ENCODE measurements at regions not wholly inside any gene's neighbourhood (a gene's known extent, or its start where the extent isn't known, plus 50 kb on each side); places are given as distances from the start of the nearest gene placed in this dataset.

DNA sequence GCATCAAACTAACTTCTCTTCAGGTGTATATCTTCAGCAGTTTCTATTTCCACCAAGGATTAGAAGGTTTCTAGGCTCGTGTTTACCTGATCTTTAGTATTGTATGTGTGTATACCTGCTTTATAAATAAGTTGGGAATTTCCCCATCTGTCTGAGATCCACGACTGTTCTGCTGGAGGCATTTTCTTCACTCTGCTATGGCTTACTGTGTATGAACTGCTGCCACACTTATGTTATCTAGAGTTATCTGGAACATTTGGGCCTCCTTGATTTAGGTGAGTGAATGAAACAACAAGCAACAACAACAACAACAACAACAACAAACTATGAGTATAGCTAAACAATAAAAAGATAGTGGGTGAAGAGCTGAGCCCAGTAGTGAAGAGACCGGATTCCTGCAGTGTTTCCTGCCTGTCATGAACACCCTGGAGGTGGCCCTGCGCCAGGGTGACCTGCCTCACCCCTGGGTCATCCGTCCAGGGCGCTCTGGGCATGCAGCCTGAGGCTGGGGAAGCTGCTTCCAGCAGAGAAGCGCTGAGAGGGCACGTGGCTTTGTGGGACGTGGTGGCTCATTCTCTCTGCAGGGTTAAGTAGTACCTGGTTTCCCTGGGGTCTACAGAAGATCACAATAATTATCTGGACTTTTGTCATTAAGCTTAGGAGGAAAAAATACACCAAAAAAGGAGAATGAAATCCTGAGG lies 56.1 kb upstream of the GATA6 start:
- DNase-seq (ENCODE audit: low read depth): no peak

DNA sequence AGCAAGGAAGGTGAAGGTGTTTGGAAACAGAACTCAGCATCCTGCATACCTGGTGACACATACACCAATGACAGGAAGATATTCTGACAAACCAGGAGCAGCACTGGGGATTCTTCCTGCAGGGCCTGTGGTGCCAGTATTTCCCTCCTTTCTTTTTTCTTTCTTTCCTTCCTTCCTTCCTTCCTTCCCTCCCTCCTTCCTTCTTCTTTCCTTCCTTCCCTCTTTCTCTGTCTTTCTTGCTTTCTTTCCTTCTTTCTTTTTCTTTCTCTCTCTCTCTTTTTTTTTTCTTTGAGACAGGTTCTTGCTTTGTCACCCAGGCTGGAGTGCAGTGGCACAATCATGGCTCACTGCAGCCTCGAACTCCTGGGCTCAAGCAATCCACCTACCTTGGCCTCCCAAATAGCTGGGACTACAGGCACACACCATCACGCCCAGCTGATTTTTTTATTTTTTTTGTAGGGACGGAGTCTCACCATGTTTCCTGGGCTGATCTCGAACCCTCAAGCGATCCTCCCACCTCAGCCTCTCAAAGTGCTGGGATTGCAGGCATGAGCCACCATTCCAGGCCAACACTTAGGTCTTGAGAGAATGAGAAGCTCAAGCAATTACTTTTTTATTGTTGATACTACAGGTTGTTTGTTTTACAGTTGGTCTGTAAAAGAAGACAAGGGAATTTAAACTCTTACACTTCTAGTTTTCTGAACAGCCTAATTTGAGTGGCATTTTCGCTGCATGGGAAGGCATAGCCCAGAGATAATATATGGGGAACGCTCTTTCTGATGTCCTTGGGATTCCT lies 54.7 kb upstream of the GATA6 start:
- no peak for DNase-seq (ENCODE audit: low read depth)

DNA sequence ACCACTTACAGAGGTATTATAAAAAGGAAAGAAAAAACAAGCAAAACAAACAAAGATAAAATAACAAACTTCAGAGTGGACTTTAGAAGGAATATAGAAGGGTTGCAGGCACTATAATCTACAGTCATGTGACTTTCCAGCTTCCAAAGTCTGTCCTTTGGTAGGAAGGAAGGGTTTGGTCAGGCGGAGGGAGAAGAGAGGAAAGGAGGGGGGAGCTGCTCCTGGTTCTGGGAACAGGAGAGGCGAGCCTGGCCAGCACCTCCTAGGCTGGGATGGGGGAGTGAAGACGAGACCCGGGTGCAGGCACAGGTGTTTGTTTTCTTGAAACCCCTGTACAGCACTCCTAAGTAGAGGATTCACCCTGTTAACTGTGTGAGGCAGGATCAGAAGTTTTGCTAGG lies 53.8 kb upstream of the GATA6 start:
- no peak for DNase-seq (ENCODE audit: low read depth)

Data from stimulated activated CD8-positive, alpha-beta memory T cell treated with anti-CD3 and anti-CD28 coated beads, Interleukin-15, amount 100 ng/mL, for 24 hours (primary cell).